IMR-90 (cell line): ENCODE measurements at regions not wholly inside any gene's neighbourhood (a gene's known extent, or its start where the extent isn't known, plus 50 kb on each side); places are given as distances from the start of the nearest gene placed in this dataset.

Source experiments
- ATAC-seq: fragments of 200-7000 bp; cut with Tn5 transposase; 2 replicates; pipeline ENCODE4 v1.9.1; 2020; ENCODE audit warnings: low read depth, mild to moderate bottlenecking, moderate library complexity
- BruUV-seq: library from RNA; stranded (reverse); fragments of 400-500 nt; replicated peaks from 2 replicates; lab custom pipeline; 2021; lab: Mats Ljungman, UMichigan
- CTCF ChIA-PET: fragments of 300-600 bp; formaldehyde crosslinking; extraction: SDS; loops from one replicate; lab custom pipeline; 2021; ENCODE audit warnings: antibody characterized with exemption; lab: Yijun Ruan, JAX
- POLR2A ChIA-PET: fragments of 300-600 bp; sonication (Branson Sonifier 250); formaldehyde crosslinking; loops from one replicate; lab custom pipeline; 2022; ENCODE audit warnings: antibody characterized with exemption; ENCODE audit not compliant: unreplicated experiment; lab: Charles Lee
- DNase-seq: peaks from one replicate; pipeline ENCODE4 v3.0.0; 2013
- H2AFZ ChIP-seq: replicated peaks from 2 replicates; pipeline ENCODE3; 2013; ENCODE audit warnings: low read length, mild to moderate bottlenecking; ENCODE audit not compliant: poor library complexity
- H2AK5ac ChIP-seq: 2 replicates; pipeline ENCODE4 v1.6.1; 2013; ENCODE audit warnings: low read depth, low read length, inconsistent platforms
- H2AK9ac ChIP-seq: replicated peaks from 2 replicates; pipeline ENCODE3; 2013; ENCODE audit warnings: mild to moderate bottlenecking, low read depth, low read length, moderate library complexity; ENCODE audit not compliant: poor library complexity
- H2BK120ac ChIP-seq: 2 replicates; pipeline ENCODE4 v1.6.1; 2013; ENCODE audit warnings: low read depth, low read length, inconsistent platforms
- H2BK15ac ChIP-seq: 3 replicates; pipeline ENCODE4 v1.6.1; 2013; ENCODE audit warnings: low read depth, low read length, inconsistent platforms
- H2BK20ac ChIP-seq: 2 replicates; pipeline ENCODE4 v1.6.1; 2013; ENCODE audit warnings: low read depth, mild to moderate bottlenecking, inconsistent platforms, low read length, moderate library complexity
- H2BK5ac ChIP-seq: 2 replicates; pipeline ENCODE4 v1.6.1; 2013; ENCODE audit warnings: mild to moderate bottlenecking, low read depth, low read length, inconsistent platforms; ENCODE audit not compliant: poor library complexity, severe bottlenecking
- H3K14ac ChIP-seq: replicated peaks from 2 replicates; pipeline ENCODE4 v1.6.1; 2013; ENCODE audit warnings: low read depth, low read length, inconsistent platforms
- H3K18ac ChIP-seq: 2 replicates; pipeline ENCODE4 v1.6.1; 2013; ENCODE audit warnings: low read depth, low read length, control low read depth
- H3K23ac ChIP-seq: 2 replicates; pipeline ENCODE4 v1.6.1; 2013; ENCODE audit warnings: low read depth, low read length, inconsistent platforms
- H3K27ac ChIP-seq: 2 replicates; pipeline ENCODE4 v1.5.1; 2013; ENCODE audit warnings: mild to moderate bottlenecking, control low read depth, low read length; ENCODE audit not compliant: insufficient read depth
- H3K27me3 ChIP-seq: 2 replicates; pipeline ENCODE4 v1.6.1; 2013; ENCODE audit warnings: low read length; ENCODE audit not compliant: control insufficient read depth, insufficient read depth
- H3K36me3 ChIP-seq: 2 replicates; pipeline ENCODE4 v1.6.1; 2013; ENCODE audit warnings: low read length, mixed read lengths; ENCODE audit not compliant: control insufficient read depth, insufficient read depth
- H3K4ac ChIP-seq: 2 replicates; pipeline ENCODE4 v1.6.1; 2013; ENCODE audit warnings: low read depth, low read length, inconsistent platforms
- H3K4me1 ChIP-seq: 2 replicates; pipeline ENCODE4 v1.6.1; 2013; ENCODE audit warnings: low read length, mixed read lengths; ENCODE audit not compliant: control insufficient read depth, insufficient read depth
- H3K4me2 ChIP-seq: 2 replicates; pipeline ENCODE4 v1.6.1; 2013; ENCODE audit warnings: low read depth, mild to moderate bottlenecking, control low read depth, low read length, moderate library complexity
- H3K4me3 ChIP-seq: 2 replicates; pipeline ENCODE4 v1.5.1; 2013; ENCODE audit warnings: low read depth, mild to moderate bottlenecking, control low read depth, low read length, moderate library complexity; ENCODE audit not compliant: insufficient read depth
- H3K56ac ChIP-seq: 2 replicates; pipeline ENCODE4 v1.6.1; 2013; ENCODE audit warnings: low read length, inconsistent platforms; ENCODE audit not compliant: insufficient read depth; ENCODE audit errors: extremely low read depth
- H3K79me1 ChIP-seq, 2 experiments: 2 replicates each; pipeline ENCODE4 v1.6.1; 2013; ENCODE audit warnings: low read length in 2 of 2, inconsistent platforms in 1 of 2, low read depth in 1 of 2
- H3K9ac ChIP-seq: 2 replicates; pipeline ENCODE4 v1.6.1; 2013; ENCODE audit warnings: low read depth, low read length, control low read depth
- H3K9me1 ChIP-seq: 2 replicates; pipeline ENCODE4 v1.6.1; 2013; ENCODE audit warnings: low read length, inconsistent platforms; ENCODE audit not compliant: insufficient read depth
- H3K9me3 ChIP-seq: 2 replicates; pipeline ENCODE4 v1.6.1; 2013; ENCODE audit warnings: low read length; ENCODE audit not compliant: control insufficient read depth, insufficient read depth
- H4K20me1 ChIP-seq: 2 replicates; pipeline ENCODE4 v1.6.1; 2013; ENCODE audit warnings: low read length, inconsistent platforms; ENCODE audit not compliant: insufficient read depth
- H4K5ac ChIP-seq: 2 replicates; pipeline ENCODE4 v1.6.1; 2013; ENCODE audit warnings: mild to moderate bottlenecking, low read depth, low read length, control low read depth
- H4K8ac ChIP-seq, 2 experiments: 2 replicates each; pipeline ENCODE4 v1.6.1; 2013; ENCODE audit warnings: low read depth in 2 of 2, low read length in 2 of 2, control low read depth in 1 of 2, inconsistent platforms in 1 of 2
- H4K91ac ChIP-seq: 2 replicates; pipeline ENCODE4 v1.6.1; 2013; ENCODE audit warnings: low read depth, low read length, inconsistent platforms; ENCODE audit not compliant: insufficient read depth
- BHLHE40 ChIP-seq: fragments of 150-350 bp; IDR thresholded peaks from 2 replicates; pipeline ENCODE4 v1.6.1; 2016; ENCODE audit warnings: mild to moderate bottlenecking, low read depth, low read length
- CEBPB ChIP-seq: IDR thresholded peaks from 2 replicates; pipeline ENCODE4 v1.6.1; 2012; ENCODE audit warnings: low read depth, low read length, improper control_type of control experiment
- CHD1 ChIP-seq: IDR thresholded peaks from 2 replicates; pipeline ENCODE4 v1.6.1; 2012; ENCODE audit warnings: low read depth, low read length, improper control_type of control experiment
- ELK1 ChIP-seq: fragments of 150-350 bp; IDR thresholded peaks from 2 replicates; pipeline ENCODE4 v1.6.1; 2016; ENCODE audit warnings: low read depth, mild to moderate bottlenecking, low read length, moderate library complexity, borderline replicate concordance
- FOS ChIP-seq: fragments of 150-350 bp; IDR thresholded peaks from 2 replicates; pipeline ENCODE4 v1.6.1; 2016; ENCODE audit warnings: low read depth, low read length
- MAFK ChIP-seq: IDR thresholded peaks from 2 replicates; pipeline ENCODE4 v1.6.1; 2012; ENCODE audit warnings: low read depth, low read length, improper control_type of control experiment
- MAZ ChIP-seq: IDR thresholded peaks from 2 replicates; pipeline ENCODE4 v1.6.1; 2012; ENCODE audit warnings: low read depth, mild to moderate bottlenecking, low read length, improper control_type of control experiment, moderate library complexity, borderline replicate concordance
- MXI1 ChIP-seq: IDR thresholded peaks from 2 replicates; pipeline ENCODE4 v1.6.1; 2012; ENCODE audit warnings: low read depth, mild to moderate bottlenecking, low read length, moderate library complexity, borderline replicate concordance
- NFE2L2 ChIP-seq: fragments of 150-350 bp; IDR thresholded peaks from 2 replicates; pipeline ENCODE4 v1.6.1; 2016; ENCODE audit warnings: low read depth, mild to moderate bottlenecking, low read length
- POLR2A ChIP-seq: IDR thresholded peaks from 2 replicates; pipeline ENCODE4 v1.6.1; 2012; ENCODE audit warnings: mild to moderate bottlenecking, low read depth, low read length
- RAD21 ChIP-seq: IDR thresholded peaks from 2 replicates; pipeline ENCODE4 v1.6.1; 2012; ENCODE audit warnings: low read length, improper control_type of control experiment
- RCOR1 ChIP-seq: IDR thresholded peaks from 2 replicates; pipeline ENCODE4 v1.6.1; 2012; ENCODE audit warnings: mild to moderate bottlenecking, low read length, improper control_type of control experiment; ENCODE audit not compliant: insufficient replicate concordance
- RFX5 ChIP-seq: IDR thresholded peaks from 2 replicates; pipeline ENCODE4 v1.8.0; 2012; ENCODE audit warnings: low read depth, mild to moderate bottlenecking, low read length, moderate library complexity
- SMC3 ChIP-seq: fragments of 150-350 bp; IDR thresholded peaks from 2 replicates; pipeline ENCODE4 v1.6.1; 2016; ENCODE audit warnings: low read depth, mild to moderate bottlenecking, antibody characterized with exemption, low read length, moderate library complexity
- WGBS, 2 experiments: methylation state at CpG; one replicate each; pipeline versions ENCODE4 v1.1.5 to v1.1.7; 2013; ENCODE audit warnings: missing lambda C conversion rate in 2 of 2; ENCODE audit not compliant: insufficient read length in 1 of 2; ENCODE audit errors: extremely low coverage in 2 of 2; 5-methylcytosine and 5-hydroxymethylcytosine counted together
- dilution Hi-C: fragments of 300-500 bp; cut with HindIII; formaldehyde crosslinking; loops from one replicate; pipeline ENCODE4 v1.14.3; 2018; ENCODE audit warnings: low sequenced_read_pairs; ENCODE audit not compliant: unreplicated experiment
- in situ Hi-C: fragments of 300-500 bp; cut with MboI; formaldehyde crosslinking; loops from 3 replicates; pipeline ENCODE4 v1.14.3; 2019; ENCODE audit warnings: low sequenced_read_pairs, inconsistent platforms, mixed read lengths
- intact Hi-C: fragments of 100-400 bp; cut with micrococcal nuclease; formaldehyde crosslinking; loops from 2 replicates; pipeline ENCODE4 v1.10.0; 2022
- TF ChIP-seq, protein P1 (sequence below): conservative IDR thresholded peaks from 2 replicates; pipeline ENCODE4 v1.5.1; 2012; ENCODE audit warnings: mild to moderate bottlenecking, low read depth, low read length, improper control_type of control experiment
- TF ChIP-seq, protein P2 (sequence below): fragments of 150-350 bp; IDR thresholded peaks from 2 replicates; pipeline ENCODE4 v1.6.1; 2017; ENCODE audit warnings: mild to moderate bottlenecking, antibody characterized with exemption, low read length, low read depth

DNA sequence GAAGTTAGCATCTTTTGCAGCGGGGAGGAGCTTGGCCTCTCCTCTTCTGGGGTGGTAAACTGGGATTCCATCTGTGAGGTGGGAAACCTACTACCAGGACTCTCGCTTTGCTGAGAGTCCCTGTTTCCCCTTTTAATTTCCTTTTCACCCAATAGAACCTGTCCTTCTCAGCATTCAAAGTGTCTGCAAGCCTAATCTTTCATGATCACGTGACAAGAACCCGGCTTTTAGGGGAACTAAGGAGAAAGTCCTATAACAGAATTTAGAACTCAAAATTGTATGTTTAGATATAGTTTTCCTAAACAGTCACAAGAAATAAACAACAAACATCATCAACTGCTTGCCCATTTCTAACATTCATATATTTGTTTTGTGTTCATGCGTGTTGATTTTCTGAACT, 103.6 kb upstream of the CDH19 start:
- Histone ChIP-seq H2BK15ac (no peak overlapping the region), H2AFZ (no peak overlapping the region), H4K5ac (no peak overlapping the region), H2AK5ac (no peak overlapping the region), H2AK9ac (no peak overlapping the region), H3K56ac (no peak overlapping the region), H3K4me2 (no peak overlapping the region), H2BK5ac (no peak overlapping the region), H3K79me1 (no peaks in the 10 kb centered on the region), H3K9me1 (no peaks in the 10 kb centered on the region), H3K27me3 (no peaks in the 10 kb centered on the region), H3K9me3 (no peaks in the 10 kb centered on the region), H2BK20ac (no peak overlapping the region), H3K9ac (no peak overlapping the region), H3K27ac (no peak overlapping the region), H3K18ac (no peak overlapping the region), H3K4me3 (no peak overlapping the region), H3K36me3 (no peaks in the 10 kb centered on the region), H3K23ac (no peak overlapping the region), H3K4me1 (no peaks in the 10 kb centered on the region), H3K4ac (no peak overlapping the region), H2BK120ac (no peak overlapping the region), H4K20me1 (no peaks in the 10 kb centered on the region), H3K14ac (no peak overlapping the region), H4K91ac (no peak overlapping the region), H4K8ac (no peak overlapping the region)
- no TSS peak for BruUV-seq
- DNase-seq (no peak), ATAC-seq (no peak)
- ChIA-PET CTCF (no interaction called here), POLR2A (no interaction called here)
- WGBS, 2 experiments, result no CpG with 5 or more reads among the region's 5 CpGs
- dilution Hi-C loops, result no loop called here
- in situ Hi-C loops, result no loop called here
- intact Hi-C loops, result no loop called here
- TF ChIP-seq MAZ, result no peak
- no peak for TF ChIP-seq RCOR1
- no peak for TF ChIP-seq MXI1
- no peak for TF ChIP-seq FOS
- TF ChIP-seq RAD21, result no peak
- no peak for TF ChIP-seq CEBPB
- no peak for TF ChIP-seq POLR2A
- TF ChIP-seq BHLHE40, result no peak
- no peak for TF ChIP-seq SMC3
- no peak for TF ChIP-seq ELK1
- TF ChIP-seq MAFK, result no peak
- TF ChIP-seq, protein P1, sequence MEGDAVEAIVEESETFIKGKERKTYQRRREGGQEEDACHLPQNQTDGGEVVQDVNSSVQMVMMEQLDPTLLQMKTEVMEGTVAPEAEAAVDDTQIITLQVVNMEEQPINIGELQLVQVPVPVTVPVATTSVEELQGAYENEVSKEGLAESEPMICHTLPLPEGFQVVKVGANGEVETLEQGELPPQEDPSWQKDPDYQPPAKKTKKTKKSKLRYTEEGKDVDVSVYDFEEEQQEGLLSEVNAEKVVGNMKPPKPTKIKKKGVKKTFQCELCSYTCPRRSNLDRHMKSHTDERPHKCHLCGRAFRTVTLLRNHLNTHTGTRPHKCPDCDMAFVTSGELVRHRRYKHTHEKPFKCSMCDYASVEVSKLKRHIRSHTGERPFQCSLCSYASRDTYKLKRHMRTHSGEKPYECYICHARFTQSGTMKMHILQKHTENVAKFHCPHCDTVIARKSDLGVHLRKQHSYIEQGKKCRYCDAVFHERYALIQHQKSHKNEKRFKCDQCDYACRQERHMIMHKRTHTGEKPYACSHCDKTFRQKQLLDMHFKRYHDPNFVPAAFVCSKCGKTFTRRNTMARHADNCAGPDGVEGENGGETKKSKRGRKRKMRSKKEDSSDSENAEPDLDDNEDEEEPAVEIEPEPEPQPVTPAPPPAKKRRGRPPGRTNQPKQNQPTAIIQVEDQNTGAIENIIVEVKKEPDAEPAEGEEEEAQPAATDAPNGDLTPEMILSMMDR, result no peak
- no peak for TF ChIP-seq NFE2L2
- TF ChIP-seq CHD1, result no peak
- TF ChIP-seq, protein P2, sequence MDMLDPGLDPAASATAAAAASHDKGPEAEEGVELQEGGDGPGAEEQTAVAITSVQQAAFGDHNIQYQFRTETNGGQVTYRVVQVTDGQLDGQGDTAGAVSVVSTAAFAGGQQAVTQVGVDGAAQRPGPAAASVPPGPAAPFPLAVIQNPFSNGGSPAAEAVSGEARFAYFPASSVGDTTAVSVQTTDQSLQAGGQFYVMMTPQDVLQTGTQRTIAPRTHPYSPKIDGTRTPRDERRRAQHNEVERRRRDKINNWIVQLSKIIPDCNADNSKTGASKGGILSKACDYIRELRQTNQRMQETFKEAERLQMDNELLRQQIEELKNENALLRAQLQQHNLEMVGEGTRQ, result no peak
- TF ChIP-seq RFX5, result no peak
